GM12878 (cell line): ENCODE measurements at regions not wholly inside any gene's neighbourhood (a gene's known extent, or its start where the extent isn't known, plus 50 kb on each side); places are given as distances from the start of the nearest gene placed in this dataset.

Experiments
- ATF7 ChIP-seq: fragments of 450-650 bp; IDR thresholded peaks from 2 replicates; pipeline ENCODE4 v1.6.1; 2016; ENCODE audit warnings: low read depth, mild to moderate bottlenecking
- IKZF2 ChIP-seq, 2 experiments: fragments of 450-650 bp; IDR thresholded peaks; 2 replicates each; pipeline ENCODE4 v1.6.1; 2017; ENCODE audit warnings: mild to moderate bottlenecking in 2 of 2, moderate library complexity in 2 of 2
- RUNX3 ChIP-seq: IDR thresholded peaks from 2 replicates; pipeline ENCODE4 v1.6.1; 2012; ENCODE audit warnings: low read length, inconsistent platforms
- TF ChIP-seq, protein P1 (sequence below): IDR thresholded peaks from 2 replicates; pipeline ENCODE4 v1.6.1; 2012; ENCODE audit warnings: improper control_type of control experiment, low read depth, low read length; ENCODE audit not compliant: insufficient replicate concordance
- TF ChIP-seq, protein P2 (sequence below): fragments of 450-650 bp; conservative IDR thresholded peaks from 2 replicates; pipeline ENCODE4 v1.6.1; 2017; ENCODE audit warnings: mild to moderate bottlenecking, moderate library complexity
- TF ChIP-seq, protein P3 (sequence below): IDR thresholded peaks from 2 replicates; pipeline ENCODE4 v1.6.1; 2012; ENCODE audit warnings: low read depth, low read length, improper control_type of control experiment

DNA sequence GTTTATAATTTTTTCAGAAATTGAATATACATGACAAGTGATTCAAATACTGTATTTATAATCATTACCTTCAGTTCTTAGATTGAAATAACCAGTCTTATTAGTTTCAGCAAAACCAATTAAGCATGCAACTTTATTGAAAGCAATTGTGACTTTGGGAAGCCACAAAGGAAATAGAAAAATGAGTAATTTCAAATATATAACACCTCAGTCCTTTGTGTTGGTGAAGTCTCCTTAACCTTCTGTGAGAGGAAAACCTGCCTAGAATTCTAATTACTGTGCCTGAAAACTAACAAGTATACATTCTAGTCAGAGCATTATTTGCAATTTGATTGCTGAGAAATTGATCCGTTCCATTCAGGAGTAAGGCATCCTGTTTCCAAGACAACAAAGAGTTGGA, 95.8 kb downstream of the S1PR1 start (continued):
- TF ChIP-seq, protein P1, sequence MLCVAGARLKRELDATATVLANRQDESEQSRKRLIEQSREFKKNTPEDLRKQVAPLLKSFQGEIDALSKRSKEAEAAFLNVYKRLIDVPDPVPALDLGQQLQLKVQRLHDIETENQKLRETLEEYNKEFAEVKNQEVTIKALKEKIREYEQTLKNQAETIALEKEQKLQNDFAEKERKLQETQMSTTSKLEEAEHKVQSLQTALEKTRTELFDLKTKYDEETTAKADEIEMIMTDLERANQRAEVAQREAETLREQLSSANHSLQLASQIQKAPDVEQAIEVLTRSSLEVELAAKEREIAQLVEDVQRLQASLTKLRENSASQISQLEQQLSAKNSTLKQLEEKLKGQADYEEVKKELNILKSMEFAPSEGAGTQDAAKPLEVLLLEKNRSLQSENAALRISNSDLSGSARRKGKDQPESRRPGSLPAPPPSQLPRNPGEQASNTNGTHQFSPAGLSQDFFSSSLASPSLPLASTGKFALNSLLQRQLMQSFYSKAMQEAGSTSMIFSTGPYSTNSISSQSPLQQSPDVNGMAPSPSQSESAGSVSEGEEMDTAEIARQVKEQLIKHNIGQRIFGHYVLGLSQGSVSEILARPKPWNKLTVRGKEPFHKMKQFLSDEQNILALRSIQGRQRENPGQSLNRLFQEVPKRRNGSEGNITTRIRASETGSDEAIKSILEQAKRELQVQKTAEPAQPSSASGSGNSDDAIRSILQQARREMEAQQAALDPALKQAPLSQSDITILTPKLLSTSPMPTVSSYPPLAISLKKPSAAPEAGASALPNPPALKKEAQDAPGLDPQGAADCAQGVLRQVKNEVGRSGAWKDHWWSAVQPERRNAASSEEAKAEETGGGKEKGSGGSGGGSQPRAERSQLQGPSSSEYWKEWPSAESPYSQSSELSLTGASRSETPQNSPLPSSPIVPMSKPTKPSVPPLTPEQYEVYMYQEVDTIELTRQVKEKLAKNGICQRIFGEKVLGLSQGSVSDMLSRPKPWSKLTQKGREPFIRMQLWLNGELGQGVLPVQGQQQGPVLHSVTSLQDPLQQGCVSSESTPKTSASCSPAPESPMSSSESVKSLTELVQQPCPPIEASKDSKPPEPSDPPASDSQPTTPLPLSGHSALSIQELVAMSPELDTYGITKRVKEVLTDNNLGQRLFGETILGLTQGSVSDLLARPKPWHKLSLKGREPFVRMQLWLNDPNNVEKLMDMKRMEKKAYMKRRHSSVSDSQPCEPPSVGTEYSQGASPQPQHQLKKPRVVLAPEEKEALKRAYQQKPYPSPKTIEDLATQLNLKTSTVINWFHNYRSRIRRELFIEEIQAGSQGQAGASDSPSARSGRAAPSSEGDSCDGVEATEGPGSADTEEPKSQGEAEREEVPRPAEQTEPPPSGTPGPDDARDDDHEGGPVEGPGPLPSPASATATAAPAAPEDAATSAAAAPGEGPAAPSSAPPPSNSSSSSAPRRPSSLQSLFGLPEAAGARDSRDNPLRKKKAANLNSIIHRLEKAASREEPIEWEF: peak; percentile 32
- TF ChIP-seq IKZF2 (IDR thresholded peaks at IDR 0.05): peak; percentile 16 to 42; a peak in 2 of 4 replicates
- TF ChIP-seq ATF7: 0 out of 2 replicates have a peak, but pooled peaks have one; percentile 9
- peak; percentile 32; the same call in 1 of the 2 replicates for TF ChIP-seq RUNX3
- TF ChIP-seq, protein P2, sequence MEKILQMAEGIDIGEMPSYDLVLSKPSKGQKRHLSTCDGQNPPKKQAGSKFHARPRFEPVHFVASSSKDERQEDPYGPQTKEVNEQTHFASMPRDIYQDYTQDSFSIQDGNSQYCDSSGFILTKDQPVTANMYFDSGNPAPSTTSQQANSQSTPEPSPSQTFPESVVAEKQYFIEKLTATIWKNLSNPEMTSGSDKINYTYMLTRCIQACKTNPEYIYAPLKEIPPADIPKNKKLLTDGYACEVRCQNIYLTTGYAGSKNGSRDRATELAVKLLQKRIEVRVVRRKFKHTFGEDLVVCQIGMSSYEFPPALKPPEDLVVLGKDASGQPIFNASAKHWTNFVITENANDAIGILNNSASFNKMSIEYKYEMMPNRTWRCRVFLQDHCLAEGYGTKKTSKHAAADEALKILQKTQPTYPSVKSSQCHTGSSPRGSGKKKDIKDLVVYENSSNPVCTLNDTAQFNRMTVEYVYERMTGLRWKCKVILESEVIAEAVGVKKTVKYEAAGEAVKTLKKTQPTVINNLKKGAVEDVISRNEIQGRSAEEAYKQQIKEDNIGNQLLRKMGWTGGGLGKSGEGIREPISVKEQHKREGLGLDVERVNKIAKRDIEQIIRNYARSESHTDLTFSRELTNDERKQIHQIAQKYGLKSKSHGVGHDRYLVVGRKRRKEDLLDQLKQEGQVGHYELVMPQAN: no peak
- TF ChIP-seq, protein P3, sequence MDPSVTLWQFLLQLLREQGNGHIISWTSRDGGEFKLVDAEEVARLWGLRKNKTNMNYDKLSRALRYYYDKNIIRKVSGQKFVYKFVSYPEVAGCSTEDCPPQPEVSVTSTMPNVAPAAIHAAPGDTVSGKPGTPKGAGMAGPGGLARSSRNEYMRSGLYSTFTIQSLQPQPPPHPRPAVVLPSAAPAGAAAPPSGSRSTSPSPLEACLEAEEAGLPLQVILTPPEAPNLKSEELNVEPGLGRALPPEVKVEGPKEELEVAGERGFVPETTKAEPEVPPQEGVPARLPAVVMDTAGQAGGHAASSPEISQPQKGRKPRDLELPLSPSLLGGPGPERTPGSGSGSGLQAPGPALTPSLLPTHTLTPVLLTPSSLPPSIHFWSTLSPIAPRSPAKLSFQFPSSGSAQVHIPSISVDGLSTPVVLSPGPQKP: no peak
- TF ChIP-seq, all 136 proteins: peak for 7
